DMS53 treated with DMSO at 0.1 percent for 48 hours (cell line): ENCODE measurements at regions not wholly inside any gene's neighbourhood (a gene's known extent, or its start where the extent isn't known, plus 50 kb on each side); places are given as distances from the start of the nearest gene placed in this dataset.
A peak's percentile ranks its signal among the peaks of the same experiment; 100 is the strongest.
"Not testable (repeated sequence)": the region's sequence is repeated elsewhere in the genome, so short reads cannot be mapped to it uniquely, and the experiment has no call there.

Source experiments
- DNase-seq: peaks from one replicate; lab custom pipeline; 2025; ENCODE audit not compliant: unreplicated experiment; lab: John Stamatoyannopoulos, UW

GRCh38 chr18:7178568-7178967, 52.3 kb upstream of the LRRC30 start:
- not testable (repeated sequence) for DNase-seq

- peak; percentile 80 for DNase-seq
Observed at GRCh38 chr18:7177116-7177744, 53.7 kb upstream of the LRRC30 start.

- DNase-seq: peak; percentile 88
Observed at GRCh38 chr18:7174344-7175095, 56.4 kb upstream of the LRRC30 start.

GRCh38 chr18:7173216-7173615, 55.6 kb upstream of the LAMA1 start:
- no peak for DNase-seq

GRCh38 chr18:7172611-7173010, 55.0 kb upstream of the LAMA1 start:
- no peak for DNase-seq

- no peak for DNase-seq
Observed at GRCh38 chr18:7170292-7170691, 52.7 kb upstream of the LAMA1 start.

- no peak for DNase-seq
Observed at GRCh38 chr18:7169601-7170000, 52.0 kb upstream of the LAMA1 start.

- no peak for DNase-seq
Observed at GRCh38 chr18:7168408-7168807, 50.8 kb upstream of the LAMA1 start.
